Liver (tissue), 3 donors: ENCODE measurements at regions not wholly inside any gene's neighbourhood (a gene's known extent, or its start where the extent isn't known, plus 50 kb on each side); places are given as distances from the start of the nearest gene placed in this dataset.

Experiments used
- RAD21 ChIP-seq, 2 donors: IDR thresholded peaks; 2 replicates each; pipeline ENCODE4 v1.6.1; 2016; ENCODE audit warnings: antibody characterized with exemption in 2 of 2, mild to moderate bottlenecking in 2 of 2
- TF ChIP-seq, protein P1 (sequence below): fragments of 150-350 bp; IDR thresholded peaks from 2 replicates; pipeline ENCODE4 v1.5.1; 2017; ENCODE audit warnings: improper control_type of control experiment, low read depth, low read length; ENCODE audit not compliant: missing input control
- donor health status: healthy.
- donor health status: healthy.

DNA sequence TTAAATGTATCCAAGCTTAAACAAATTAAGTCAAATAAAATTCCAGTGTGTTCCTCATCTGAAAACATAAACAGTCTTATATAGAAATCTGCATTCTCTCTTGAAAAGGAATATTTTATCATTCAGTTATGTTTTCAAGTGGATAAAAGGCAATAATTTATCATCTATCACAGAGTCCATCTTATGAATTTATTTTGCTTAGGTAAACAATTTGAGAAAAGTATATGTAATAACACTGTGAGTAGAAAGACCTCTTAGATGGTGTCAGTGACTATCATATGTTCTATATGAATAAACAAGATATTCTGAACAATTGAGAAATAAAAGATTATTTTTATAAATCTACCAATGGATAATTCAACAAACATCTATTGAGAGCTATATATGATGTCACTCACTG is 397.6 kb upstream of the GJE1 start:
- TF ChIP-seq, protein P1, sequence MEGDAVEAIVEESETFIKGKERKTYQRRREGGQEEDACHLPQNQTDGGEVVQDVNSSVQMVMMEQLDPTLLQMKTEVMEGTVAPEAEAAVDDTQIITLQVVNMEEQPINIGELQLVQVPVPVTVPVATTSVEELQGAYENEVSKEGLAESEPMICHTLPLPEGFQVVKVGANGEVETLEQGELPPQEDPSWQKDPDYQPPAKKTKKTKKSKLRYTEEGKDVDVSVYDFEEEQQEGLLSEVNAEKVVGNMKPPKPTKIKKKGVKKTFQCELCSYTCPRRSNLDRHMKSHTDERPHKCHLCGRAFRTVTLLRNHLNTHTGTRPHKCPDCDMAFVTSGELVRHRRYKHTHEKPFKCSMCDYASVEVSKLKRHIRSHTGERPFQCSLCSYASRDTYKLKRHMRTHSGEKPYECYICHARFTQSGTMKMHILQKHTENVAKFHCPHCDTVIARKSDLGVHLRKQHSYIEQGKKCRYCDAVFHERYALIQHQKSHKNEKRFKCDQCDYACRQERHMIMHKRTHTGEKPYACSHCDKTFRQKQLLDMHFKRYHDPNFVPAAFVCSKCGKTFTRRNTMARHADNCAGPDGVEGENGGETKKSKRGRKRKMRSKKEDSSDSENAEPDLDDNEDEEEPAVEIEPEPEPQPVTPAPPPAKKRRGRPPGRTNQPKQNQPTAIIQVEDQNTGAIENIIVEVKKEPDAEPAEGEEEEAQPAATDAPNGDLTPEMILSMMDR, result no peak
- no peak for TF ChIP-seq RAD21 (IDR thresholded peaks at IDR 0.05)
